A549 (cell line): ENCODE measurements at regions not wholly inside any gene's neighbourhood (a gene's known extent, or its start where the extent isn't known, plus 50 kb on each side); places are given as distances from the start of the nearest gene placed in this dataset.

Experiments
- RAD21 ChIP-seq, 2 experiments: fragments of >200 bp in 1 of 2; sonication (Bioruptor Twin) in 1 of 2; formaldehyde crosslinking in 1 of 2; IDR thresholded peaks in 1 of 2; conservative IDR thresholded peaks in 1 of 2; 2 replicates in 1 of 2; 3 replicates in 1 of 2; pipeline ENCODE4 v1.6.1; 2012 to 2018; ENCODE audit warnings: inconsistent platforms in 1 of 2
- TF ChIP-seq, protein P1 (sequence below): fragments of >200 bp; sonication (Bioruptor Twin); formaldehyde crosslinking; IDR thresholded peaks from 3 replicates; pipeline ENCODE4 v1.5.1; 2016

DNA sequence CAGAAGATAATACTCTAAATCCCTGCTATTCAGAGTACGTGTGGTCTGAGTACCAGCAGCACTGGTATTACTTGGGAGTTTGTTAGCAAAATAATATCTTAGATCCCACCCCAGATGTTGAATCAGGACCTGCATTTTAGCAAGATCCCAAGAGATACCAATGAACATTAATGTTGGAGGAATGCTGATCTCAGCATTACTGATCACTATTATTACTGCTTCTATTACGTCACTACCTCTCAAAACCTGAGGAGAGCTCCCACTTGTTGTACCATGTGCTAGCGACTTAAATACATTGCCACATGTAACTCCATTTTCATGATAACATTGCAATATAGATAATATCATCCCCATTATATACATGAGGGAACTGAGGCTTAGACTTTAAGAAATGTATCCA lies 185.2 kb downstream of the SPRY1 start:
- TF ChIP-seq, protein P1, sequence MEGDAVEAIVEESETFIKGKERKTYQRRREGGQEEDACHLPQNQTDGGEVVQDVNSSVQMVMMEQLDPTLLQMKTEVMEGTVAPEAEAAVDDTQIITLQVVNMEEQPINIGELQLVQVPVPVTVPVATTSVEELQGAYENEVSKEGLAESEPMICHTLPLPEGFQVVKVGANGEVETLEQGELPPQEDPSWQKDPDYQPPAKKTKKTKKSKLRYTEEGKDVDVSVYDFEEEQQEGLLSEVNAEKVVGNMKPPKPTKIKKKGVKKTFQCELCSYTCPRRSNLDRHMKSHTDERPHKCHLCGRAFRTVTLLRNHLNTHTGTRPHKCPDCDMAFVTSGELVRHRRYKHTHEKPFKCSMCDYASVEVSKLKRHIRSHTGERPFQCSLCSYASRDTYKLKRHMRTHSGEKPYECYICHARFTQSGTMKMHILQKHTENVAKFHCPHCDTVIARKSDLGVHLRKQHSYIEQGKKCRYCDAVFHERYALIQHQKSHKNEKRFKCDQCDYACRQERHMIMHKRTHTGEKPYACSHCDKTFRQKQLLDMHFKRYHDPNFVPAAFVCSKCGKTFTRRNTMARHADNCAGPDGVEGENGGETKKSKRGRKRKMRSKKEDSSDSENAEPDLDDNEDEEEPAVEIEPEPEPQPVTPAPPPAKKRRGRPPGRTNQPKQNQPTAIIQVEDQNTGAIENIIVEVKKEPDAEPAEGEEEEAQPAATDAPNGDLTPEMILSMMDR: no peak
- no peak for TF ChIP-seq RAD21 (conservative IDR thresholded peaks at IDR 0.05 in 1 of 2, IDR thresholded peaks at IDR 0.05 in 1 of 2)
